IPS-15b (cell line): ENCODE measurements at regions not wholly inside any gene's neighbourhood (a gene's known extent, or its start where the extent isn't known, plus 50 kb on each side); places are given as distances from the start of the nearest gene placed in this dataset.
"Not testable (repeated sequence)": the region's sequence is repeated elsewhere in the genome, so short reads cannot be mapped to it uniquely, and the experiment has no call there.

Source experiments
- H3K27me3 ChIP-seq: one replicate; pipeline ENCODE4 v1.6.1; 2013; ENCODE audit warnings: low read length; ENCODE audit not compliant: control insufficient read depth, insufficient read depth
- H3K36me3 ChIP-seq: one replicate; pipeline ENCODE4 v1.6.1; 2013; ENCODE audit warnings: low read length; ENCODE audit not compliant: control insufficient read depth, insufficient read depth
- H3K4me1 ChIP-seq: one replicate; pipeline ENCODE4 v1.6.1; 2013; ENCODE audit warnings: mild to moderate bottlenecking, low read length; ENCODE audit not compliant: control insufficient read depth, insufficient read depth
- H3K4me3 ChIP-seq: one replicate; pipeline ENCODE4 v1.5.1; 2013; ENCODE audit warnings: low read depth, low read length
- H3K9ac ChIP-seq: one replicate; pipeline ENCODE4 v1.6.1; 2013; ENCODE audit warnings: low read depth, mild to moderate bottlenecking, low read length
- H3K9me3 ChIP-seq: one replicate; pipeline ENCODE4 v1.6.1; 2013; ENCODE audit warnings: mild to moderate bottlenecking, low read length; ENCODE audit not compliant: control insufficient read depth, insufficient read depth

DNA sequence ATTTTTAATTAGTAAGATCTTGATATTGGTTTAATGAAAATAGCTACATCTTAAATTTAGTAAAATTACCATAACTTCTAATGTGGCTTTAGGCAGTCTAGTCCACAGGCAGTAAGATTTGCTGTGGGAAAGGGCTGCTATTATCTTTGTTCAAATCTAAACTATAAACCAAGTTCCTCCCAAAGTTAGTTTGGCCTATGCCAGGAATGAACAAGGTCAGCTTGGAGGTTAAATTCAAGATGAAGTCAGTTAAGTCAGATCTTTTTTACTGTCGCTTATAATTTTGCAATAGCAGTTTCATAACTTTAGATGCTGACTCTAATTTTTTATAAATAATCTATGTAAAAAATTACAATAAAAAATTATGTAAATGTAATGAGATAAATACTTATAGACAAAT lies 1016.9 kb upstream of the ALCAM start:
- Histone ChIP-seq H3K4me1 (no peaks in the 10 kb centered on the region), H3K9ac (no peak overlapping the region), H3K36me3 (no peaks in the 10 kb centered on the region), H3K27me3 (no peaks in the 10 kb centered on the region), H3K4me3 (no peak overlapping the region), H3K9me3 (no peaks in the 10 kb centered on the region)

DNA sequence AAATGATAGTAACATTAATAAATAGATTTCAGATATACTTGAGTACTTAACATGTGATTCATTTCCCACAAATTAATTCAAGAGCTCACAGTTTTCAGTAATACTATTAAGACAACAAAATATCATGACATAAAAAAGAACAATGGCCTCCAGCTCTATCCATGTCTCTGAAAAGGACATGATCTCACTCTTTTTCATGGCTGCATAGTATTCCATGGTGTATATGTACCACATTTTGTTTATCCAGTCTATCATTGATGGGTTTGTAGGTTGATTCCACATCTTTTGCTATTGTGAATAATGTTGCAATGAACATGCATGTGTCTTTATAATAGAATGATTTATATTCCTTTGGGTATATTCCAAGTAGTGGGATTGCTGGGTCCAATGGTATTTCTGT lies 1012.8 kb upstream of the ALCAM start:
- Histone ChIP-seq H3K27me3 (no peaks in the 10 kb centered on the region), H3K4me3 (no peak overlapping the region), H3K9ac (no peak overlapping the region), H3K9me3 (no peaks in the 10 kb centered on the region), H3K36me3 (no peaks in the 10 kb centered on the region), H3K4me1 (no peaks in the 10 kb centered on the region)

DNA sequence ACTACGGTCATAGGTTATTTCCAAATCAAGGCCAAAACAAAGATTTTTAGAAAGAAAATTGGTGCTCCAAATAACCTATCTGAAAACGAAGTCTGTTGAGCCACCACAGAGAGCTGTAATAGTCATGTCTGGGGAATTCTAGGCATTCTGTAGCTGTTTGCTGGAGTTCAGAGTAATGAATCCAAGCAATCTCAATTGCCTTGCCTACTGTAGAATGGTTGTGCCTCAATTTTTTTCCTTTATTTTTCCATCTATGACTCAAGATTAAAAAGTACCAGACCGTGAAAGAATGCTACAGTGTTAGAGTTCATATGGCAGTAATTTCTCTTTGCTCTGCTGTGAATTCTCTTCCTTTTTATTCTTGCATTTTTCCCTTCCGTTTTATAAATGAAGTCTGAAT lies 1007.2 kb upstream of the ALCAM start:
- Histone ChIP-seq H3K9me3 (no peaks in the 10 kb centered on the region), H3K4me1 (no peaks in the 10 kb centered on the region), H3K27me3 (no peaks in the 10 kb centered on the region), H3K36me3 (no peaks in the 10 kb centered on the region), H3K9ac (no peak overlapping the region), H3K4me3 (no peak overlapping the region)

DNA sequence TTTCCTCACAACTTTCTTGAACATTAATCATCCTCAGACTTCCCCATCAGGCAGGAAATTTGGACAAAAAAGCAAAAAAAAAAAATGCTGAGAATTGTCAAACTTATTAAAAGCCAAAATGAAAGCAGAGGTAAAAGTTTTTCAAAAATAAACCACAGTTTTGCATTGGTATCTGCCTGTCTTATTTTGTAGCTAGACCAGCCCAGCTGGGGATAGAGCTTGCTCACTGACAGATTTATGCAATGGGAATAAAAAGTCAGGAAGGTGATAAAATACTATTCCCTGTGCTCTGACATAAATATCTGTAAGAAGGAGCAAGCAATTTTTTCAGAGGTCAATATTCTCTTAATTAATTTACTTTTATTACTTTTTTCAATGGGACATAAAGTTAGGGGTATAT lies 1006.7 kb upstream of the ALCAM start:
- Histone ChIP-seq H3K9ac (no peak overlapping the region), H3K4me3 (no peak overlapping the region), H3K36me3 (no peaks in the 10 kb centered on the region), H3K4me1 (no peaks in the 10 kb centered on the region), H3K9me3 (no peaks in the 10 kb centered on the region), H3K27me3 (no peaks in the 10 kb centered on the region)

DNA sequence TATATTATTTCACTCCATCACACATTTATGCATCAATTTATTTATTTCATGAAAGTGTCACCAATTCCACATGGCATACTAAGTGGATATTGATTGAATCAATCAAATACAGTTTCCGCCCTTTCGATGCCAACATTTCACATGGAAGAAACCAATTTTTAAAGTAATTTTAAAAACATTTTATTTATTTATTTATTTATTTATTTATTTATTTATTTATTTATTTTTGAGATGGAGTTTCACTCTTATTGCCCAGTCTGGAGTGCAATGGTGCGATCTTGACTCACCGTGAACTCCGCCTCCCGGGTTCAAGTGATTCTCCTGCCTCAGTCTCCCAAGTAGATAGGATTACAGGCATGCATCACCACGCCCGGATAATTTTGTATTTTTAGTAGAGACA lies 1005.0 kb upstream of the ALCAM start:
- not testable (repeated sequence) for H3K4me1 ChIP-seq, H3K36me3 ChIP-seq, H3K27me3 ChIP-seq, H3K9ac ChIP-seq, H3K4me3 ChIP-seq, H3K9me3 ChIP-seq

DNA sequence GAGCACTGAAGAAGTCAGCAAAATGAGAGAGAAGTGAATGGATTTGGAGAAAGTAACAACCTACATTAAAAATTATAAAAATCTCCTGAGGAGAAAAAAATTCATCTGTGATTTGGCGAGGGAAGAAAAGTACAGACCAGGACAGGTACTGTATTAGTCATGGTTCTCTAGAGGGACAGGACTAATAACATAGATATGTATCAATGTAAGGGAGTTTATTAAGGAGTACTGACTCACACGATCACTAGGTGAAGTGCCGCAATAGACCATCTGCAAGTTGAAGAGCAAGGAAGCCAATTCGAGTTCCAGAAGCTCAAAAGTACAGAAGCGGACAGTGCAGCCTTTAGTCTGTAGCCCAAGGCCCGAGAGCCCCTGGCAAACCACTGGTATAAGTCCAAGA lies 1004.4 kb upstream of the ALCAM start:
- H3K4me3 ChIP-seq: no peak overlapping the region
- no peak overlapping the region for H3K9ac ChIP-seq
- no peaks in the 10 kb centered on the region for H3K27me3 ChIP-seq
- no peaks in the 10 kb centered on the region for H3K36me3 ChIP-seq
- H3K4me1 ChIP-seq: no peaks in the 10 kb centered on the region
- no peaks in the 10 kb centered on the region for H3K9me3 ChIP-seq

DNA sequence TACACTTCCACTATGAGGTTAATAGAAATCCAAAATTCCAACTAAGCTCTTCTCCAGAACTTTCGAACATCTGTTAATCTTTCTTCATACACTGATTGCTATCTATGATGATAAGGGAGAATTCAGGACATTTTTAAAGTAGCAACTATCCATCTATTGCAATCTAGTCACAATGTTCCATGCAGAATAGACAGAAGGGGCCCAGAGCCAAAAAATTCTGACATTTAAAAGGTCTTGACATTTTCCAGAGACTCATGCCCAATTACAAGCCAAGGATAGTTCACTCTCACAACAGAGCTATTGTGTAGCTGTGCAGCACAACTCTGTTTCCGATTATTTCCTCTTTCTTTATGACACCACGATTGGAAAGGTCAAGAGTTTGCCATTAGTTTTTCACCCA lies 999.7 kb upstream of the ALCAM start:
- Histone ChIP-seq H3K4me3 (no peak overlapping the region), H3K9me3 (no peaks in the 10 kb centered on the region), H3K4me1 (no peaks in the 10 kb centered on the region), H3K36me3 (no peaks in the 10 kb centered on the region), H3K27me3 (no peaks in the 10 kb centered on the region), H3K9ac (no peak overlapping the region)

DNA sequence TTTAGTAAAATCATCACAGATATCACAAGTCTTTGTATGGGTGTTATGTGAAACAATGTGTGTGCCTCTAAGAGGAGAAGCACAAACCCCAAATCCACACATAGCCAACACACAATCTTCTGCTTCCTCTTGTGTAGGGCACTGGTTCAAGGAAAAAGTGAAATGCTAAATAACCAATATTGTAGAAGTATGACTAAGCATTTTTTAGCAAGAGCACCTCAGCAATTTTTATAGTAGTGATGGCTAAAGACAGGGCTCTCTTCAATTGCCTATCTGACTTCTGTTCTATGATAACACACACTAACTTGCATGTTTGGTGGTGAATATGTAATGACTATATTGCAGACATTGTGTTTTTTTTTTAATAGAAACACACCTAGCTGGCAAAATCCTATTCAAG lies 997.9 kb upstream of the ALCAM start:
- Histone ChIP-seq H3K36me3 (no peaks in the 10 kb centered on the region), H3K9me3 (no peaks in the 10 kb centered on the region), H3K4me3 (no peak overlapping the region), H3K4me1 (no peaks in the 10 kb centered on the region), H3K27me3 (no peaks in the 10 kb centered on the region), H3K9ac (no peak overlapping the region)

DNA sequence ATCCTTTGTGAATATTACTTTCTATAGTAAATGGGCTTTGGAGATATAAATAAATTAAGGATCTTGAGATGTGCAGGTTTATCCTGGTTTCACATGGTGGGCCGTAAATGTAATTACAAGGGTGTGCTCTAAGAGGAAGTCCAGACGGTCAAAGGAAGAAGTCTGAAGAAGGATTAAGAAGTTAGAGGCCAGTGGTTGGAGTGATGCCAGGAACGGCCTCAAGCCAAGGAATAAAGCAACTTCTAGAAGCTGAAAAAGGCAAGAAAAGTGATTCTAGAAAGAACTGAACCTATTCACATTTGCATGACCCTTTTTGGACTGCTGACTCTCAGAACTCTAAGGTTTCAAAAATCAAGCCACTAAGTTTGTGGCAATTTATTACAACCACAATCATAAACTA lies 981.3 kb upstream of the ALCAM start:
- no peaks in the 10 kb centered on the region for H3K36me3 ChIP-seq
- no peak overlapping the region for H3K4me3 ChIP-seq
- H3K9ac ChIP-seq: no peak overlapping the region
- no peaks in the 10 kb centered on the region for H3K27me3 ChIP-seq
- no peaks in the 10 kb centered on the region for H3K9me3 ChIP-seq
- H3K4me1 ChIP-seq: no peaks in the 10 kb centered on the region

DNA sequence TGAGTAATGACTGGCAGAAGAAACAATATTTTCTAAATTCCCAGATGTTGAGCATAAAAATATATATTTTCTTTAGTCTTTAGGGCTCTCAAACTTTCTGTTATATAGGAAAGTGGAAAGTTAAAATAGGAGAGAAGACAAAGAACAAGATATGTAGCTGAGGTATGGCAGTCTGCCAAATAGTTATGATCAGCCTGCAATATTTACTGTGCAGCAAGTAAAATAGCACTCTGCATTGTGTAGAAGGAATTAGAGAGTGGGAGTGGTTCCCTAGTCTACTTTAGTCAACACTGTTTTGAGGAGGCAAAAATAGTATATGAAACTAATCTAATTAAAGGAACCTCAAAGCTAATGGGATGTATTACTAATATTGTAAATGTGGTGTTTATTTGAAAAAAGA lies 978.1 kb upstream of the ALCAM start:
- Histone ChIP-seq H3K9me3 (peaks cover 2% of the 10 kb centered on the region), H3K36me3 (no peaks in the 10 kb centered on the region), H3K4me1 (no peaks in the 10 kb centered on the region), H3K4me3 (no peak overlapping the region), H3K27me3 (no peaks in the 10 kb centered on the region), H3K9ac (no peak overlapping the region)

DNA sequence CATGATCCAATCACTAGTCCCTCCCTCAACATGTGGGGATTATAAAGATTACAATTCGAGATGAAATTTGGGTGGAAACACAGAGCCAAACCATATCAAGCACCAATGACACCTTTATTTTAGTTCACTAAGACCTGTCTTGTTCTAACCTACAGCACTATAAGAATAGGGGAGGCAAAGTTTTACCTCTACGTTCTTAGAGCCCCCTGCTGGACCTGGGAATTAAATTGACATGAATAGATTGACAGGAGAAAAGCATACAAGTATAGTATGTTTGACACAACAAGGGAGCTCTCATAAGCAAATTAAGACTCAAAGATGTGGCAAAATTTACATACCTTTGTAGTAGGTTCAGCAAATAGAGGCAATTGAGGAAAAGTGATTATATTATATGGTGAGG lies 974.4 kb upstream of the ALCAM start:
- H3K36me3 ChIP-seq: no peaks in the 10 kb centered on the region
- no peaks in the 10 kb centered on the region for H3K27me3 ChIP-seq
- no peak overlapping the region for H3K4me3 ChIP-seq

DNA sequence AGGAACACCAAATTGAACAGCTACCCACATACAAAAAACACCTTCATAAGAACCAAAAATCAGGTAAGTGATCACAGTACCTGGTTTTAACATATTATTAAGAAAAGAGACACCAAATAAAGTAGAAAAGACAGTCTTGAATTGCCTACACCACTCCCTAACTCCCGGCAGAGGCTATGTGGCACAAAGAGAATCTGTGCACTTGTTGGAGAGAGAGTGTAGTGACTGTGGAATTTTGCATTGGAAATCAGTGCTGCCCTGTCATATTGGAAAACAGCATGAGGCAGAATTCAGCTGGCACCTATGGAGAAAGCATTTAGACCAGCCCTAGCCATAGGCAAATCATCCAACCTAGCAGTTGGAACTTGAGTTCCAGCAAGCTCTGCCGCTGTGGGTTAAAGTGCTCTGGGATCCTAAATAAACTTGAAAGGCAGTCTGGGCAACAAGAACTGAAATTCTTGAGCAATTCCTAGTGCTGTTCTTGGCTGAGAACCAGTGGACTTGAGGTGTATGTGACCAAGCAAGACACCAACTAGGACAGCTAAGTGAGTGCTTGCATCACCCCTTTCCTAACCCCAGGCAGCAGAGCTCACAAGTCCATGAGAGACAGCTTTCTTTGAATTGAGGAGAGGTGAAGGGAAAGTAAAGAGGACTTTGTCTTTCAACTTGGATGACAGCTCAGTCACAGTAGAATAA lies 969.6 kb upstream of the ALCAM start:
- Histone ChIP-seq H3K9me3 (no peaks in the 10 kb centered on the region), H3K4me1 (no peaks in the 10 kb centered on the region), H3K9ac (no peak overlapping the region), H3K36me3 (no peaks in the 10 kb centered on the region), H3K4me3 (no peak overlapping the region), H3K27me3 (no peaks in the 10 kb centered on the region)

More for the DNA sequence above, 974.4 kb upstream of the ALCAM start:
- no peak overlapping the region for H3K9ac ChIP-seq
- H3K4me1 ChIP-seq: no peaks in the 10 kb centered on the region
- peaks cover 2% of the 10 kb centered on the region for H3K9me3 ChIP-seq
